HepG2 (cell line): ENCODE measurements at regions not wholly inside any gene's neighbourhood (a gene's known extent, or its start where the extent isn't known, plus 50 kb on each side); places are given as distances from the start of the nearest gene placed in this dataset.

ENCODE experiments used
- ATAC-seq: fragments of 200-7000 bp; cut with Tn5 transposase; 3 replicates; pipeline ENCODE4 v1.9.1; 2020; ENCODE audit warnings: mild to moderate bottlenecking, moderate library complexity
- BruUV-seq: library from RNA; stranded (reverse); fragments of 400-500 nt; replicated peaks from 2 replicates; lab custom pipeline; 2021; lab: Mats Ljungman, UMichigan
- CTCF ChIA-PET: fragments of 300-600 bp; formaldehyde crosslinking; extraction: SDS; loops from one replicate; lab custom pipeline; 2021; ENCODE audit warnings: low total read pairs, inconsistent platforms, low intra/inter-chr PET ratio; lab: Yijun Ruan, JAX
- POLR2A ChIA-PET: fragments of 350-600 bp; sonication (Branson Sonifier 250); formaldehyde crosslinking; loops from one replicate; lab custom pipeline; 2020; ENCODE audit warnings: antibody characterized with exemption, inconsistent platforms; lab: Yijun Ruan, JAX
- DNase-seq: peaks from one replicate; pipeline ENCODE4 v3.0.0-alpha.2; 2015; ENCODE audit warnings: low spot score
- FAIRE-seq: peaks from 3 replicates; lab custom pipeline; 2011; peaks lifted over from hg19 to GRCh38; lab: Jason Lieb, UNC
- H2AFZ ChIP-seq: one replicate; pipeline ENCODE4 v1.6.1; 2011; ENCODE audit warnings: low read length, inconsistent platforms
- H3K27ac ChIP-seq: fragments of 300-600 bp; 3 replicates; pipeline ENCODE4 v1.8.0; 2011; ENCODE audit warnings: mixed run types, mild to moderate bottlenecking, mixed read lengths, low read length, inconsistent platforms; ENCODE audit not compliant: insufficient read depth; ENCODE audit errors: extremely low read length
- H3K27me3 ChIP-seq, 2 experiments: fragments of 200-600 bp in 1 of 2; 2 replicates in 1 of 2; 3 replicates in 1 of 2; pipeline versions ENCODE4 v1.6.0 to v1.8.0; 2011; ENCODE audit warnings: low read length in 2 of 2, mild to moderate bottlenecking in 2 of 2, moderate library complexity in 2 of 2, inconsistent platforms in 1 of 2; ENCODE audit not compliant: insufficient read depth in 2 of 2, control insufficient read depth in 1 of 2
- H3K36me3 ChIP-seq, 2 experiments: fragments of 200-600 bp in 1 of 2; replicated peaks in 1 of 2; 2 replicates in 1 of 2; 3 replicates in 1 of 2; pipeline versions ENCODE4 v1.5.1 to v1.8.0; 2011; ENCODE audit warnings: low read length in 2 of 2, inconsistent platforms in 1 of 2; ENCODE audit not compliant: insufficient read depth in 2 of 2, control insufficient read depth in 1 of 2
- H3K4me1 ChIP-seq: 2 replicates; pipeline ENCODE4 v1.5.1; 2012; ENCODE audit warnings: low read length, inconsistent platforms; ENCODE audit not compliant: insufficient read depth
- H3K4me2 ChIP-seq: 2 replicates; pipeline ENCODE4 v1.6.0; 2011; ENCODE audit warnings: low read depth, low read length, inconsistent platforms
- H3K4me3 ChIP-seq, 3 experiments: fragments of 200-600 bp in 1 of 3; sonication (generic), shearing (Covaris generic) in 1 of 3; replicated peaks in 1 of 3; 2 replicates each; pipeline ENCODE4 v1.5.1; 2011 to 2016; ENCODE audit warnings: low read length in 3 of 3, inconsistent platforms in 2 of 3, low read depth in 2 of 3, mild to moderate bottlenecking in 2 of 3, control low read depth in 1 of 3, mixed read lengths in 1 of 3; ENCODE audit not compliant: insufficient read depth in 1 of 3
- H3K79me2 ChIP-seq: one replicate; pipeline ENCODE4 v1.6.1; 2011; ENCODE audit warnings: low read length, inconsistent platforms; ENCODE audit not compliant: insufficient read depth
- H3K9ac ChIP-seq: 2 replicates; pipeline ENCODE4 v1.6.0; 2011; ENCODE audit warnings: mild to moderate bottlenecking, low read depth, low read length, inconsistent platforms; ENCODE audit not compliant: insufficient read depth
- H3K9me3 ChIP-seq: 2 replicates; pipeline ENCODE4 v1.5.1; 2012; ENCODE audit warnings: mild to moderate bottlenecking, low read length
- H4K20me1 ChIP-seq: 2 replicates; pipeline ENCODE4 v1.6.0; 2011; ENCODE audit warnings: inconsistent platforms, mild to moderate bottlenecking, low read length, moderate library complexity; ENCODE audit not compliant: insufficient read depth
- CENPT ChIP-seq: sonication (generic); formaldehyde crosslinking; IDR thresholded peaks from 2 replicates; pipeline ENCODE4 v1.8.0; 2022; ENCODE audit warnings: low read depth, mild to moderate bottlenecking, moderate library complexity, missing genetic modification reagents
- JARID2 ChIP-seq: sonication (generic); formaldehyde crosslinking; IDR thresholded peaks from 2 replicates; pipeline ENCODE4 v1.8.1; 2023; ENCODE audit warnings: missing genetic modification reagents, inconsistent platforms; ENCODE audit not compliant: insufficient replicate concordance
- MEIS1 ChIP-seq: sonication (generic); formaldehyde crosslinking; IDR thresholded peaks from 2 replicates; pipeline ENCODE4 v1.9.0; 2021; ENCODE audit warnings: mild to moderate bottlenecking, missing genetic modification reagents, moderate library complexity, borderline replicate concordance
- NCOA5 ChIP-seq: sonication (generic); formaldehyde crosslinking; IDR thresholded peaks from 2 replicates; pipeline ENCODE4 v1.4.0; 2020; ENCODE audit warnings: missing genetic modification reagents
- PPARG ChIP-seq: conservative IDR thresholded peaks from 2 replicates; pipeline ENCODE4 v1.6.1; 2016; ENCODE audit warnings: missing biosample characterization, missing genetic modification reagents
- RARG ChIP-seq: sonication (generic); formaldehyde crosslinking; IDR thresholded peaks from 2 replicates; pipeline ENCODE4 v1.4.0; 2020; ENCODE audit warnings: low read depth, mild to moderate bottlenecking, missing genetic modification reagents
- REL ChIP-seq: sonication (generic); formaldehyde crosslinking; conservative IDR thresholded peaks from 2 replicates; pipeline ENCODE4 v1.8.0; 2022; ENCODE audit warnings: mild to moderate bottlenecking, missing genetic modification reagents, moderate library complexity
- SNAPC2 ChIP-seq: sonication (generic); formaldehyde crosslinking; IDR thresholded peaks from 2 replicates; pipeline ENCODE4 v1.8.1; 2022; ENCODE audit warnings: mild to moderate bottlenecking, missing genetic modification reagents
- ZKSCAN8 ChIP-seq: IDR thresholded peaks from 2 replicates; pipeline ENCODE4 v1.6.1; 2016; ENCODE audit warnings: borderline replicate concordance, missing genetic modification reagents, missing compliant biosample characterization
- ZNF143 ChIP-seq: sonication (generic); formaldehyde crosslinking; IDR thresholded peaks from 2 replicates; pipeline ENCODE4 v1.4.0; 2020; ENCODE audit warnings: missing genetic modification reagents
- ZNF430 ChIP-seq: sonication (generic); formaldehyde crosslinking; IDR thresholded peaks from 2 replicates; pipeline ENCODE4 v1.9.0; 2021; ENCODE audit warnings: mild to moderate bottlenecking, missing genetic modification reagents
- ZNF746 ChIP-seq: sonication (generic); formaldehyde crosslinking; IDR thresholded peaks from 2 replicates; pipeline ENCODE4 v1.8.0; 2022; ENCODE audit warnings: mild to moderate bottlenecking, missing genetic modification reagents
- ZNF766 ChIP-seq: sonication (generic); formaldehyde crosslinking; IDR thresholded peaks from 2 replicates; pipeline ENCODE4 v1.5.0; 2020; ENCODE audit warnings: missing genetic modification reagents, borderline replicate concordance
- whole genome bisulfite sequencing: methylation state at CpG from one replicate; pipeline ENCODE4 v1.1.6; 2017; ENCODE audit warnings: low lambda C conversion rate; 5-methylcytosine and 5-hydroxymethylcytosine counted together
- in situ Hi-C: cut with HindIII; loops from 2 replicates; pipeline ENCODE4 v1.10.0; 2017; ENCODE audit warnings: low pct_unique_long_range_greater_than_20kb; ENCODE audit not compliant: extremely low pct_ligation_motif_present
- intact Hi-C: fragments of 100-400 bp; cut with micrococcal nuclease; formaldehyde crosslinking; loops from one replicate; pipeline ENCODE4 v1.10.0; 2022; ENCODE audit not compliant: unreplicated experiment
- TF ChIP-seq, protein P1 (sequence below): sonication (generic); formaldehyde crosslinking; IDR thresholded peaks from 2 replicates; pipeline ENCODE4 v1.9.0; 2021; ENCODE audit warnings: missing genetic modification reagents, borderline replicate concordance
- TF ChIP-seq, protein P2 (sequence below): sonication (generic); IDR thresholded peaks from 2 replicates; pipeline ENCODE4 v1.6.1; 2016; ENCODE audit warnings: low read depth, borderline replicate concordance
- TF ChIP-seq, protein P3 (sequence below): sonication (generic); formaldehyde crosslinking; IDR thresholded peaks from 2 replicates; pipeline ENCODE4 v1.8.1; 2023; ENCODE audit warnings: missing genetic modification reagents, inconsistent platforms, borderline replicate concordance

DNA sequence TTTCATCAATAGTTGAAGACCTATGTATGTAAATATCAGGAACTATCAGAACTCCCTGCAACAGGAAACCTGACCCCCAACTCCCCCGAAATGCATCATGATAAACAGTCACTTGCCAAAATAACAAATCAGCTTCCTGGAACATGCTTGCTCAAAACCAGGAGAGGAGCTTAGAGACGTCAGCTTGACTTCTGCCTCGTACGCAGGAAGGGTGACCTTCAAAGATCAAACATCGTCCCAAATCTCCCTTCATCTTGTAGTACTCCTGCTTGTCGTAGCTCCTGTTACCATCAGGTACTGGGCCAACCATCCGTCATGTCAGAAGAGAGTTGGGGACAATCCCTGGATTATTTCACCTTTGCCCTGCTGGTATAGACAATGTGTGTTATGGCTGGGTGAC lies 396.1 kb downstream of the GADD45G start:
- no peaks in the 10 kb centered on the region for H4K20me1 ChIP-seq
- H3K36me3 ChIP-seq: no peaks in the 10 kb centered on the region
- TF ChIP-seq PPARG (CRISPR knock-in tag): no peak
- no peak for TF ChIP-seq CENPT (CRISPR knock-in tag)
- no peak for TF ChIP-seq ZNF746 (CRISPR knock-in tag)
- TF ChIP-seq RARG: no peak
- TF ChIP-seq, protein P1, sequence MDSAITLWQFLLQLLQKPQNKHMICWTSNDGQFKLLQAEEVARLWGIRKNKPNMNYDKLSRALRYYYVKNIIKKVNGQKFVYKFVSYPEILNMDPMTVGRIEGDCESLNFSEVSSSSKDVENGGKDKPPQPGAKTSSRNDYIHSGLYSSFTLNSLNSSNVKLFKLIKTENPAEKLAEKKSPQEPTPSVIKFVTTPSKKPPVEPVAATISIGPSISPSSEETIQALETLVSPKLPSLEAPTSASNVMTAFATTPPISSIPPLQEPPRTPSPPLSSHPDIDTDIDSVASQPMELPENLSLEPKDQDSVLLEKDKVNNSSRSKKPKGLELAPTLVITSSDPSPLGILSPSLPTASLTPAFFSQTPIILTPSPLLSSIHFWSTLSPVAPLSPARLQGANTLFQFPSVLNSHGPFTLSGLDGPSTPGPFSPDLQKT: no peak
- TF ChIP-seq MEIS1 (CRISPR knock-in tag): no peak
- TF ChIP-seq, protein P2, sequence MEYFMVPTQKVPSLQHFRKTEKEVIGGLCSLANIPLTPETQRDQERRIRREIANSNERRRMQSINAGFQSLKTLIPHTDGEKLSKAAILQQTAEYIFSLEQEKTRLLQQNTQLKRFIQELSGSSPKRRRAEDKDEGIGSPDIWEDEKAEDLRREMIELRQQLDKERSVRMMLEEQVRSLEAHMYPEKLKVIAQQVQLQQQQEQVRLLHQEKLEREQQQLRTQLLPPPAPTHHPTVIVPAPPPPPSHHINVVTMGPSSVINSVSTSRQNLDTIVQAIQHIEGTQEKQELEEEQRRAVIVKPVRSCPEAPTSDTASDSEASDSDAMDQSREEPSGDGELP: no peak
- TF ChIP-seq ZNF430: no peak
- no peak for TF ChIP-seq NCOA5 (CRISPR knock-in tag)
- TF ChIP-seq, protein P3, sequence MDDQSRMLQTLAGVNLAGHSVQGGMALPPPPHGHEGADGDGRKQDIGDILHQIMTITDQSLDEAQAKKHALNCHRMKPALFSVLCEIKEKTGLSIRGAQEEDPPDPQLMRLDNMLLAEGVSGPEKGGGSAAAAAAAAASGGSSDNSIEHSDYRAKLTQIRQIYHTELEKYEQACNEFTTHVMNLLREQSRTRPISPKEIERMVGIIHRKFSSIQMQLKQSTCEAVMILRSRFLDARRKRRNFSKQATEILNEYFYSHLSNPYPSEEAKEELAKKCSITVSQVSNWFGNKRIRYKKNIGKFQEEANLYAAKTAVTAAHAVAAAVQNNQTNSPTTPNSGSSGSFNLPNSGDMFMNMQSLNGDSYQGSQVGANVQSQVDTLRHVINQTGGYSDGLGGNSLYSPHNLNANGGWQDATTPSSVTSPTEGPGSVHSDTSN (CRISPR knock-in tag): no peak
- no peak for TF ChIP-seq SNAPC2 (CRISPR knock-in tag)
- no peak for TF ChIP-seq ZNF766 (CRISPR knock-in tag)
- no peak for TF ChIP-seq JARID2
- no peak for TF ChIP-seq ZKSCAN8 (CRISPR knock-in tag)
- TF ChIP-seq ZNF143 (CRISPR knock-in tag): no peak
- TF ChIP-seq REL (CRISPR knock-in tag): no peak
- no peak overlapping the region for H3K27ac ChIP-seq
- whole genome bisulfite sequencing: 37% methylated on average over 7 of the region's 7 CpGs
- no peaks in the 10 kb centered on the region for H3K9me3 ChIP-seq
- in situ Hi-C loops: no loop called here
- DNase-seq: no peak
- POLR2A ChIA-PET: no interaction called here
- no peaks in the 10 kb centered on the region for H3K79me2 ChIP-seq
- no peak overlapping the region for H3K4me3 ChIP-seq
- H3K9ac ChIP-seq: no peak overlapping the region
- H3K4me1 ChIP-seq: peaks cover 36% of the 10 kb centered on the region
- no peak overlapping the region for H2AFZ ChIP-seq
- ATAC-seq: no peak
- intact Hi-C loops: no loop called here
- FAIRE-seq: no peak
- H3K4me2 ChIP-seq: no peak overlapping the region
- CTCF ChIA-PET: no interaction called here
- no TSS peak for BruUV-seq
- no peaks in the 10 kb centered on the region; a peak in 1 of 5 replicates for H3K27me3 ChIP-seq
